ENCODE measurements at regions not wholly inside any gene's neighbourhood (a gene's known extent, or its start where the extent isn't known, plus 50 kb on each side); places are given as distances from the start of the nearest gene placed in this dataset.

GRCh38 chr22:42217752-42218280 is 52.6 kb downstream of the TCF20 start:
- no peak overlapping the region for H3K9ac ChIP-seq (ENCODE audit: low read length in 2 of 2)
- H3K27me3 ChIP-seq (ENCODE audit: control insufficient read depth in 1 of 2, insufficient read depth in 2 of 2, low read length in 2 of 2): no peaks in the 10 kb centered on the region
- peaks cover 18 to 24% of the 10 kb centered on the region in 2 donors for H3K36me3 ChIP-seq (ENCODE audit: control insufficient read depth in 2 of 2, insufficient read depth in 2 of 2, low read length in 2 of 2)
- H3K4me1 ChIP-seq (ENCODE audit: control insufficient read depth, insufficient read depth, low read length): peaks cover 23% of the 10 kb centered on the region
- no peaks in the 10 kb centered on the region for H3K9me3 ChIP-seq (ENCODE audit: control insufficient read depth in 2 of 2, low read length in 2 of 2)
- H3K4me3 ChIP-seq (ENCODE audit: low read length in 2 of 2): no peak overlapping the region
- H3K27ac ChIP-seq (ENCODE audit: low read length): no peak overlapping the region

- no peak overlapping the region for H3K4me3 ChIP-seq (ENCODE audit: low read length in 2 of 2)
- H3K4me1 ChIP-seq (ENCODE audit: control insufficient read depth, insufficient read depth, low read length): peaks cover 23% of the 10 kb centered on the region
- no peaks in the 10 kb centered on the region for H3K9me3 ChIP-seq (ENCODE audit: control insufficient read depth in 2 of 2, low read length in 2 of 2)
- no peaks in the 10 kb centered on the region for H3K27me3 ChIP-seq (ENCODE audit: control insufficient read depth in 1 of 2, insufficient read depth in 2 of 2, low read length in 2 of 2)
- H3K9ac ChIP-seq (ENCODE audit: low read length in 2 of 2): no peak overlapping the region
- peaks cover 21 to 30% of the 10 kb centered on the region in 2 donors for H3K36me3 ChIP-seq (ENCODE audit: control insufficient read depth in 2 of 2, insufficient read depth in 2 of 2, low read length in 2 of 2)
- H3K27ac ChIP-seq (ENCODE audit: low read length): no peak overlapping the region
These were observed 53.3 kb downstream of the TCF20 start for GRCh38 chr22:42217019-42217751.

DNA sequence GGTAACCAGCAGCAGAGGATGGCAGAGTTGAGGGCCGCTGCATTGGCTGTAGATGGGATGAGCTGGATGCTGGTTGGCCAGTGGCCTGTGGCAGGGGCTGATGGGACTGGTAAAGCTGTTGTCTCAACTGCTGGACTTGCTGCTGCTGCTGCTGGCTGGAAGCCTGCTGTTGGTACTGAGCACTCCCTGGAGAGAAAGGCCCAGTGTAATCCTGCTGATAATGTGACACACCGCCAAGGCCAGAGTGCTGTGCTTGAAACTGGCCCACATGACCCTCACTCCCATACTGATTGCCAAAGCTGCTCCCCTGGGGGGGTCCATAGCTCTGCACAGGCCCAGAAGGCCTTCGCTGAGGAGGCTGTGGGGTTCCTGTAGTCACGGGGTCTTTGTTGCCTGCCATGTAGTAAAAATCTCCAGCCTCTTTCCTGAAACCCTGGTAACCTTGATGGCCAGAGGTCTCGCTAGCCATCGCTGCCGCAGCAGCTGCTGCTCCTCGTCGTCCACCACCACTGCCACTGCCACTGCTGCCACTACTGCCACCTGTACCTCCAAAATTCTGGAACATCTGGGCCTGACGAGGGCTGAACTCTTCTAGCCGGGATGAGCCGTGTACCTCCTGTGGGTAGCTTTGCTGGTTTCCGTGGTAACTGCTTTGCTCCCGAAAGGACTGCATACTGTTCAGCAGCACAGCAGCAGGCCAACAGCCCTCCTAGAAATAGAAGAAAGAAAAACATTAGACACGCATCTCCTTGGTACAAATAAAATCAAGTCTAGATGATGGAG is 55.6 kb downstream of the TCF20 start:
- H3K36me3 ChIP-seq (ENCODE audit: control insufficient read depth in 2 of 2, insufficient read depth in 2 of 2, low read length in 2 of 2): peaks cover 35 to 46% of the 10 kb centered on the region in 2 donors

GRCh38 chr22:42208362-42208761 is 62.1 kb downstream of the TCF20 start:
- Histone ChIP-seq H3K4me1 (ENCODE audit: control insufficient read depth, insufficient read depth, low read length) (no peaks in the 10 kb centered on the region), H3K4me3 (ENCODE audit: low read length in 2 of 2) (no peak overlapping the region), H3K36me3 (ENCODE audit: control insufficient read depth in 2 of 2, insufficient read depth in 2 of 2, low read length in 2 of 2) (peaks cover 24 to 28% of the 10 kb centered on the region in 2 donors), H3K9me3 (ENCODE audit: control insufficient read depth in 2 of 2, low read length in 2 of 2) (no peaks in the 10 kb centered on the region), H3K27ac (ENCODE audit: low read length) (no peak overlapping the region), H3K9ac (ENCODE audit: low read length in 2 of 2) (no peak overlapping the region), H3K27me3 (ENCODE audit: control insufficient read depth in 1 of 2, insufficient read depth in 2 of 2, low read length in 2 of 2) (no peaks in the 10 kb centered on the region)

More for the DNA sequence above, 55.6 kb downstream of the TCF20 start:
- Histone ChIP-seq H3K9ac (ENCODE audit: low read length in 2 of 2) (no peak overlapping the region), H3K9me3 (ENCODE audit: control insufficient read depth in 2 of 2, low read length in 2 of 2) (no peaks in the 10 kb centered on the region), H3K27ac (ENCODE audit: low read length) (no peak overlapping the region), H3K27me3 (ENCODE audit: control insufficient read depth in 1 of 2, insufficient read depth in 2 of 2, low read length in 2 of 2) (no peaks in the 10 kb centered on the region), H3K4me3 (ENCODE audit: low read length in 2 of 2) (no peak overlapping the region), H3K4me1 (ENCODE audit: control insufficient read depth, insufficient read depth, low read length) (peaks cover 21% of the 10 kb centered on the region)

DNA sequence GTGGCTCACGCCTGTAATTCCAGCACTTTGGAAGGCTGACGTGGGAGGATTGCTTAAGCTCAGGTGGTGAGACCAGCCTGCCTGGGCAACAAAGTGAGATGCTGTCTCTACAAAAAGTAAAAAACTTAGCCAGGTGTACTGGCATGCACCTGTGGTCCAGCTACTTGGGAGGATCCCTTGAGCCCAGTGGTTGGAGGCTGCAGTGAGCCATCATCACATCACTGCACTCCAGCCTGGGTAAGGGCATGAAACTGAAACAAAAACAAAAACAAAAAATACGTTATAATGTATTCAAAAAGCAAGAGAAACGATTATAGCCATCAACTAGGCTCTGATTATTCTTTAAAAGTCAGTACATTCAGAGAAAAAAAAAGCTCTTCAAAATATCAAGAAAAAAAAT is 62.5 kb downstream of the TCF20 start:
- H3K27ac ChIP-seq (ENCODE audit: low read length): no peak overlapping the region
- H3K4me1 ChIP-seq (ENCODE audit: control insufficient read depth, insufficient read depth, low read length): no peaks in the 10 kb centered on the region
- no peaks in the 10 kb centered on the region for H3K27me3 ChIP-seq (ENCODE audit: control insufficient read depth in 1 of 2, insufficient read depth in 2 of 2, low read length in 2 of 2)
- peaks cover 22 to 23% of the 10 kb centered on the region in 2 donors for H3K36me3 ChIP-seq (ENCODE audit: control insufficient read depth in 2 of 2, insufficient read depth in 2 of 2, low read length in 2 of 2)
- H3K9ac ChIP-seq (ENCODE audit: low read length in 2 of 2): no peak overlapping the region
- no peaks in the 10 kb centered on the region for H3K9me3 ChIP-seq (ENCODE audit: control insufficient read depth in 2 of 2, low read length in 2 of 2)
- no peak overlapping the region for H3K4me3 ChIP-seq (ENCODE audit: low read length in 2 of 2)

DNA sequence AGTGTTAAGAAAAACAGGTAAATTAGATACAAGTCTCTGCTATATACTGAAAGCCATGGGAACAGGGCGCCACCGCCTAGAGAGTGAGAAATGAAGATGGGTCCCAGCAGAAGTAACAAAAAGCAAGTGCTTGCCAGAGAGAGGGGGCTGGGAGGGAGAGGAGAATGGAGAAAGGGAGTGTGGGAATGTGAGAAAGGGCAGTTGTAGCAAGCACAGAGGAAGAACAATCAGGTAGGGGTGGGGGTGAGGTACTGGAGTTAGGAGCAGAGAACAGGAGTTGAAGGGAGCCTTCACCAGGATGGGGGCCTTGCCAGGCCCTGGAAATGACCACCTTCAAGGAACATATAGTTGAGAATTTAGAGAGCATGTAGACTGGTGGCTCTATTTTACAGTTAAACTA is 66.8 kb downstream of the TCF20 start:
- Histone ChIP-seq H3K9me3 (ENCODE audit: control insufficient read depth in 2 of 2, low read length in 2 of 2) (peaks cover 0 to 3% of the 10 kb centered on the region in 2 donors), H3K9ac (ENCODE audit: low read length in 2 of 2) (no peak overlapping the region), H3K4me1 (ENCODE audit: control insufficient read depth, insufficient read depth, low read length) (no peaks in the 10 kb centered on the region), H3K4me3 (ENCODE audit: low read length in 2 of 2) (no peak overlapping the region), H3K27me3 (ENCODE audit: control insufficient read depth in 1 of 2, insufficient read depth in 2 of 2, low read length in 2 of 2) (no peaks in the 10 kb centered on the region), H3K36me3 (ENCODE audit: control insufficient read depth in 2 of 2, insufficient read depth in 2 of 2, low read length in 2 of 2) (peaks cover 0 to 8% of the 10 kb centered on the region in 2 donors), H3K27ac (ENCODE audit: low read length) (no peak overlapping the region)

GRCh38 chr22:42202669-42203068 is 67.8 kb downstream of the TCF20 start:
- H3K36me3 ChIP-seq (ENCODE audit: control insufficient read depth in 2 of 2, insufficient read depth in 2 of 2, low read length in 2 of 2): peaks cover 0 to 6% of the 10 kb centered on the region in 2 donors
- no peaks in the 10 kb centered on the region for H3K4me1 ChIP-seq (ENCODE audit: control insufficient read depth, insufficient read depth, low read length)
- peaks cover 0 to 3% of the 10 kb centered on the region in 2 donors for H3K9me3 ChIP-seq (ENCODE audit: control insufficient read depth in 2 of 2, low read length in 2 of 2)
- H3K4me3 ChIP-seq (ENCODE audit: low read length in 2 of 2): no peak overlapping the region
- H3K27me3 ChIP-seq (ENCODE audit: control insufficient read depth in 1 of 2, insufficient read depth in 2 of 2, low read length in 2 of 2): no peaks in the 10 kb centered on the region
- no peak overlapping the region for H3K27ac ChIP-seq (ENCODE audit: low read length)
- no peak overlapping the region for H3K9ac ChIP-seq (ENCODE audit: low read length in 2 of 2)

DNA sequence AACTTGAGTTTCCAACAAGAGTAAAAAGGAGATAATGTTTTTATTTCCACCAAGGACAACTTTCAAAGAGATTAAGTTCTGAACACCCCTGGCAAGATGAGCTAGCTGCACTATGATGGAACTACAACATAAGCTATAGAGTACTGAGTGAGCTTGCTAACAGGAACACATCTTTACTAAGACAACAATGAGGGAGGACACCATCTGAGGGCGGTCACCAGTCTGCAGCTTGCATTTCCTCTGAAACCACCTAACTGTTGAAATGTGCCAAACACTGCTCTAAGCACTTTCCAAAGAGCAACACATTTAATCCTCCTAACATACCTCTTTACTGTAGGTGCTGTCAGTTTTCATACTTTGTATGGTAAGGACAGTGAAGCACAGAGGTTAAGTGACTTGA is 68.4 kb downstream of the TCF20 start:
- H3K27me3 ChIP-seq (ENCODE audit: control insufficient read depth in 1 of 2, insufficient read depth in 2 of 2, low read length in 2 of 2): no peaks in the 10 kb centered on the region
- H3K36me3 ChIP-seq (ENCODE audit: control insufficient read depth in 2 of 2, insufficient read depth in 2 of 2, low read length in 2 of 2): peaks cover 0 to 6% of the 10 kb centered on the region in 2 donors
- no peak overlapping the region for H3K9ac ChIP-seq (ENCODE audit: low read length in 2 of 2)
- H3K4me1 ChIP-seq (ENCODE audit: control insufficient read depth, insufficient read depth, low read length): no peaks in the 10 kb centered on the region
- H3K4me3 ChIP-seq (ENCODE audit: low read length in 2 of 2): no peak overlapping the region
- H3K9me3 ChIP-seq (ENCODE audit: control insufficient read depth in 2 of 2, low read length in 2 of 2): peaks cover 0 to 3% of the 10 kb centered on the region in 2 donors
- no peak overlapping the region for H3K27ac ChIP-seq (ENCODE audit: low read length)

- Histone ChIP-seq H3K36me3 (ENCODE audit: control insufficient read depth in 2 of 2, insufficient read depth in 2 of 2, low read length in 2 of 2) (peaks cover 0 to 4% of the 10 kb centered on the region in 2 donors), H3K27ac (ENCODE audit: low read length) (no peak overlapping the region), H3K9me3 (ENCODE audit: control insufficient read depth in 2 of 2, low read length in 2 of 2) (peaks cover 0 to 3% of the 10 kb centered on the region in 2 donors), H3K27me3 (ENCODE audit: control insufficient read depth in 1 of 2, insufficient read depth in 2 of 2, low read length in 2 of 2) (no peaks in the 10 kb centered on the region), H3K4me1 (ENCODE audit: control insufficient read depth, insufficient read depth, low read length) (peaks cover 5% of the 10 kb centered on the region), H3K4me3 (ENCODE audit: low read length in 2 of 2) (no peak overlapping the region), H3K9ac (ENCODE audit: low read length in 2 of 2) (no peak overlapping the region)
These were observed 68.4 kb upstream of the CYP2D6 start for GRCh38 chr22:42199025-42199424.

- peaks cover 5% of the 10 kb centered on the region for H3K4me1 ChIP-seq (ENCODE audit: control insufficient read depth, insufficient read depth, low read length)
- no peak overlapping the region for H3K27ac ChIP-seq (ENCODE audit: low read length)
These were observed 67.6 kb upstream of the CYP2D6 start for GRCh38 chr22:42198226-42198625.

More at GRCh38 chr22:42198226-42198625, 67.6 kb upstream of the CYP2D6 start:
- no peaks in the 10 kb centered on the region for H3K27me3 ChIP-seq (ENCODE audit: control insufficient read depth in 1 of 2, insufficient read depth in 2 of 2, low read length in 2 of 2)
- H3K9ac ChIP-seq (ENCODE audit: low read length in 2 of 2): no peak overlapping the region
- H3K9me3 ChIP-seq (ENCODE audit: control insufficient read depth in 2 of 2, low read length in 2 of 2): peaks cover 0 to 3% of the 10 kb centered on the region in 2 donors
- peaks cover 0 to 4% of the 10 kb centered on the region in 2 donors for H3K36me3 ChIP-seq (ENCODE audit: control insufficient read depth in 2 of 2, insufficient read depth in 2 of 2, low read length in 2 of 2)
- H3K4me3 ChIP-seq (ENCODE audit: low read length in 2 of 2): no peak overlapping the region
